ENCODE measurements at regions not wholly inside any gene's neighbourhood (a gene's known extent, or its start where the extent isn't known, plus 50 kb on each side); places are given as distances from the start of the nearest gene placed in this dataset.

DNA sequence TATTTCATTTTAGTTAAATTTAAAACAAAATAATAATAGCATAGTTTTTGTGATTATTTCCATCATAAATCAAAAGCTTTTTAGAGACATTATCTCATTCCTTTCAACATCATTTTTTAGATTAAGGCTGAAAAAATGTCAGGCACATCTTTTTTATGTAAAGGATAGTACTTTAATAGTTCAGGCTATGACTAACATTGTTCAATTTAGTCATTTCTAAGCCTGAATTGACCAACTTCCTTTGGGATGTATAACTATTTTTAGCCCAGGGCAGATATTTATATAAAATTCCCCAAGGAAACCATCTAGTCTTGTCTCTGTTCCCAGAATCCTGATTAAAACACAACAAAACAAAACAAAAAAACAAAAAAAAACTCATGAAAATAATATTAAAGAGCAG lies 145.6 kb upstream of the PCDH18 start:
- peak; percentile 62 for DNase-seq (ENCODE audit: low read depth)

DNA sequence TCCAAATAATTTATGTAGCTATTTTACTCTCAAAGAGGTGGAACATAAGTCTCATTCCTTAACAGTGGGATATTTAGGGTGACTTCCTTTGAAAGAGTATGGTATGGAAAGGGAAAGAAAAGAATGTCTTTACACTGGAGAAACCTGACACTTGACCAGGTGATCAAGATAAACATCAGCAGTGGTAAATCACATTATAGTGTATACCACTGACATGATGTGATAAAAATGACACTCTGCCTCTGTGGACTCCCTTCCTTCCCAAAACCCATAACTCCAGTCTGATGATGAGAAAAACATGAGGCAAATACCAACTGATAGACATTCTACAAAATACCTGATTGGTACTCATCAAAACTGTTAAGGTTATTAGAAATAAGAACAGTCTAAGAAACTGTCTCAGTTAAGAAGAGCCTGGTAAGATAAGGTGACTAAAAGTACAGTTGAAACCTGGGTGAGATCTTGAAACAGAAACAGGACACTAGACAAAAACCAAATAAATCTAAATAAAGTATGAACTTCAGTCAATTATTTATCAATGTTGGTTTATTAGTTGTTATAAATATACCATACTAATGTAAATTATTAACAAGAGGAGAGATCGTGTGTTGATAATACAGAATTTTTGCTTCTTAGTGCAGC lies 144.2 kb upstream of the PCDH18 start:
- DNase-seq (ENCODE audit: low read depth): no peak

DNA sequence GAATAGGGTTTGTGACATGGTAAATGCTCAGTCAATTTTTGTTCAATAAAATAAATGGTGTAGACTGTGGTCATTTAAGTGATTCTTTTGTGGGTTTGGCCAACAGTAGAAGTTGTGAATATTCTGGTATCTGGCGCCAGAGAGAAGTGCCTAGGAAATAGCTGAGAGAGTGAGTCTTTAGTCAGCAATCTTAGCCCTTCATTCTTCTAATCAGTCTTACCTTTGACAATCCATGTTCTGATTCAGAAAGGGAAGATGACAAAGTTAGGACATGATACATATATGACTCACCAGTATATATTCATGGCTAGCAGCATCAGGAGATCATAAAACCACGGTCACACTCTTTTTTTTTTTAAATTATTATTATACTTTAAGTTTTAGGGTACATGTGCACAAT lies 141.8 kb upstream of the PCDH18 start:
- peak; percentile 73 for DNase-seq (ENCODE audit: low read depth)

DNA sequence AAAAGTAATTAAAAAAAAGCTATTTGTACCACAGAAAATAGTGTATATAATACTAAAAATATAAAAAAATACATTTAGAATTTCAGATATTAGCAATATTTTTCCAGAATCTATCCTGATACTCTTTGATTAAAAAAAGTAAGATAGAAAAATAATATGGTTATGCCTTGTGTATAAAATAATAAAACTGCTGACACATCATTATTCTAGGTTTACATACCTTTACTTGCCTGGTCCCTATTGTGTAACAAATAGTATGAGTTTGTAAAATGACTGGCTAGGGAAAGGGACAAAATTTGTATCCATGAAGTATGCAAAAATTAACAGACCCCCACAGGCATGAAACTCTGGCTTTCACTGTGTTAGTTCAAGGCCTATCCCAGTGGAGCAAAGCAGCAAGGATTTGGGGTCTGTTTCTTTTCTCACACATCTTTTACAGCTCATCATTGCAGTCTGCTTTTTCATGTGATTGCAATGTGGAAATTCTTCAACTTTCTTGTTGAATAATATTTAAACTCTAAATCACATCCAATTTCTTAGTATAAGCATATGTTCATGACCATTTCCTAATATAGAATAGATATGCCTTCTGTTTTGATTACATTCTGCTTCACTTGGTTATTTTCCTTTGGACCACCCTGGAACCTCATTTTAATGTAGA lies 136.7 kb upstream of the PCDH18 start:
- DNase-seq (ENCODE audit: low read depth): no peak

DNA sequence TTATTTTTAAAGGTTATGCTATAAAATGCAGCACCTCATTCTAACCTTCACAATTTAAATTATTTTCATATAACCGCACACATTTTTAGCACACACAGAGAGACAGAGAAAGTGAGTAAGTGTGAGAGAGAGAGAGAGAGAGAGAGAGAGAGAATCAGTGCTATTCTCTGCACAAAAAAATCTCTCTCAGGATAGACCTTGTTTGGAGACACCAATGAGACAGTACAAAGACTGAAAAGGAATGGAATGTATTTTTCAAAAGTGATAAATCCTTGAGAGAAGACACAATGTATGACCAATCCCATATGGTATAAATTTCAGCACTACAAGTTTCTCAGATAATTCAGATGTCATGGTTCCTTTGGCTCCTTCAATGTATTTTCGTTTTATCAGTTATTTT lies 132.1 kb upstream of the PCDH18 start:
- no peak for DNase-seq (ENCODE audit: low read depth)

DNA sequence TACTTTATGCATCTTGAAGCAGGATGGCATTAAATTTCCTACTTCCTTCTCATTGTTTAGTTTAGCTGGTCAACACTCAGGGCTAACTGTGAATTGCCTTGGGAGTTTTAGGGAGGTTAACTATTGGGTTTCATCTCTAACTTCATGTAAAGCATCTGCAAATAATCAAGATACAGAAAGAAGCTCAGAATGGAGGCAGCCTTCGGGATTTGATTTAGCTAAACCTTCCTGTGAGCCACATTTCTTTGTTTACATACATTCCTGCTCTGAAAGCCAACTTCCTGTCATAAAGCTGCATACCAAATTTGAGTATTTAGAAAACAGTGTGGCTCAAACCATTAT lies 131.7 kb upstream of the PCDH18 start:
- peak; percentile 25 for DNase-seq (ENCODE audit: low read depth)

DNA sequence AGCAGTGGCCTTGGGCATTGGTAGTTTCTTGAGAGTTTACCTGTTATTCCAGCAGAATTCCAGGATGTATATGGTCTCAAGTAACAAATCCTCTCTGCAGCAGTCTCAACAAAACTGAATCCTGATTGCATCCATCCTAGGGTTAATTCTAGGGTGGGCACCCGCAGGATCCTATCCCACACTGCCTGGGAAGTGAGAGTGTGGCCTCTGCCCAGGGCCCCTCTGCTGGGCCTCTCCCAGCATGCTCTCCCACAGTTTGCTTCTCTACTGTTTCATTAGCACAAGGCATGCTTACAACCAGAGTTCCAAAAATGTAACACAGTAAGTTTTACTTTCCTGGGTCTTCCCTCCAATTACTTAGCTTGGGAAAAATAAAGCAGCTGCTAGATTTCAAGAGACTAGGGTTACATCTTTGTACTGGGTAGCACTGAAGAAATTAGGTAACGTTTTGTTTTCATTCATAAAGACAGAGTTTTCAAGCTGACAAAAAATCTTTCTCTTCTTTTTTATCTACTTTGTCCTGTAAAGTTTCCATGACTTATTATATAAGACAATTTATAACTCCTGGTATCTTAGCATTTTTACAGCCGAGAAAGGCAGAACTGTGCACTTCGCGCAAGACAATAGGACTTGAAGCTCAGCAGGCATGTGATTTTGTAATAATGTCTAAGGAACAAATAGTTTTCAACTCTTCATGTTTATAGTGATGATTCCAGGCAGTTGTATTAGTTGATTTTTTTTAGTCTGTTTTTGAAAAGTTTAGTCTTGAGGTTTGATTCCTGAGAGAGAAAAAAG lies 131.2 kb upstream of the PCDH18 start:
- DNase-seq (ENCODE audit: low read depth): no peak

DNA sequence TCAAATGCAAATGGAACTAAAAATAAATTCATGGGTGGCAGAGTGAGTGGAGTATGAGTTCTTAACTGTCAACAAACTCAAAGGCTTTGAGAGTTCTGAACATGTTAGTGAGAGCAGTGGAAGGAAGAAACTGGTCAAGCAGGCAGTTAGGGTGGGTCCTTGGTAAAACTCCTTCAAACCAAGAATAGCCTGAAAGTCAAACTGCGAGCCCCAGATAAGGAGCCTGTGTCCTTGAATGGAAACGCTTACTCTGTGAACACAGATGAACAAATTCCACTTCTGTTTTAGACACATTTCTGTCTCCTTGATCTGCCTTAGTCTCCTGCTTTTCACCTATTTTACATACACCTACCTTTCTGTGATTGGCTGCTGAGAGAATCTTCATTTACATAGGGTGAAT lies 129.4 kb upstream of the PCDH18 start:
- no peak for DNase-seq (ENCODE audit: low read depth)

DNA sequence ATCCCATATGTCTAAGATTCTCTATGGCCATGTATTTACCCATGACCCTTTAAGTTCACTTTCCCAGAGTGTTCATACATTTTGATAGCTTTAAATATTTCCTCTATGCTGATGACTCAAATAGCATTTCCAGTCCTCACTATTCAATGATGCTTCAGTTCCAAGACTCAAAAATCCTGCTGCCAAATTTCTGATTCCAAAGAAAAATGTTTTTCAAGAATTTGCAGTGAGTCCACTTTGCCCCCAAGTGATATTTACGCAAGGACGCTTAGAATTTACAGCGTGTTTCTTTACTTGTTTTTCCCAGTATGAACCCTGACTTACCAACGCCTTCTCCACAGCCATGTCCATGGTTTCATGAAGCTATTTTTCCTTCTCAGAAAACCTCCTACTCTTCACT lies 127.9 kb upstream of the PCDH18 start:
- no peak for DNase-seq (ENCODE audit: low read depth)

DNA sequence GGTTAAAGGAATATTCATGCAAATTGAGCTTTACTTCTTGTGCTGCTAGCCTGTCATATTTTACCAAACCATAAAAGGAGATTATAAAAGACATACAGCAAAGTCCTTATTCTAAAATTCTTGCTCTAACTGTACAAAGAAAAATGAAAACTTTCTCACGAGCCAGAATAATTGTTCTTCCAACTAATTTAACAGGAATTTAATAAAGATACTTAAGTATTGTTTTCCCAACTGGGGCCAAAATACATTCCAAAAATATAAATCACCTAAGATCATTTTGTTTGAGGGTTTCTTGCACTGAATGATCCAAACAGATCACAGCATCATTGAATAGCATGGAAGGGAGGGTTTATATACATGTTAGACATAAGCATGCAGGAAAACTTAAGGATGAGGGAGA lies 127.1 kb upstream of the PCDH18 start:
- DNase-seq (ENCODE audit: low read depth): no peak

DNA sequence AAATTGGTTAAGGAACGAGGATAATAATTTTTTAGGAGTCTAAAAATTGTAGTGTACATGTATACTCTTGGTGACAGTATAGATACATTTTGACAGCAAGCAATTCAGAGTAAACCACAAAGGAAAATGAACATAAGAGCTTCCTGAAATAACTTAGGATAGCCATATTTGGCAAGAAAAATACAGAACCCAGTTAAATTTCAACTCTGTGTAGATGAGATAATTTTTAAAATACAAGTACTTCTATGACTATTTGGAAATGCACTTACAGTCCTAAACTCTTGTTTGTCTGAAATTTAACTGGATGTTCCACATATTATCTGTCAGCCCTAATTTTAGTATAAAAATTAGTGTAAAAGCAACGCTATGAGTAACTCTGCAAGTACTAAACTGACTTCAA lies 124.4 kb upstream of the PCDH18 start:
- no peak for DNase-seq (ENCODE audit: low read depth)

DNA sequence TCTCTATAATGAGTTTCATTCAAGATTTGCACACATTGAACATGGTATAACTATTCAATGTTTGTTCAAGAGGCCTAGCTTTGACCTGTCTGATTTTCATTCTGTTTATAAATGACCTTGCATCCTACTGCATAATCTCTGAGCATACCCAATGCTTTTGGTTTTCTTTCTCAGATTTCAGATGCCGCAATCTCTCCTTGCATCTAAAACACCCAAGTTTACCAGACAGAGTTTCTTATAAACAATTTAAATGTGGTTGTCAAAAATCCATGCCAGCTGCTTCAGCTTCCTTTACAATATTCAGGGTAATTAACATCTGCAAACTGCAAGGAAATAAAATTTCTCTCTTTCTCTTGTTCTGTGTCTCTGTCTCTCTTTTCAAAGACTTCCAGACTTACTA lies 123.0 kb upstream of the PCDH18 start:
- no peak for DNase-seq (ENCODE audit: low read depth)

DNA sequence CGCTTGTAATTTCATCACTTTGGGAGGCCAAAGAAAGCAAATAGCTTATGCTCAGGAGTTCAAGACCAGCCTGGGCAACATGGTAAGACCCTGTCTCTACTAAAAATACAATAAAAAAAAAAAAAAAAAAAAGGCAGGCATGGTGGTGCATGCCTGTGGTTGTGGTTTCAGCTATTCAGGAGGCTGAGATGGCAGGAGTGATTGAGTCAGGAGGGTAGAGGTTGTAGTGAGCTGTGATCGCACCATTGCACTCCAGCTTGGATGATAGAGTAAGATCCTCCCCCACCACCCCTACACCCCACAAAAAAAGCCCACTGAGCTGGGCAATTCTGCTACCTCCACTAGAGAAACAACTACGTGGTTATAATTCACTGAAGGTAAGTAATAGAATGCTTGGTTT lies 118.8 kb upstream of the PCDH18 start:
- peak; percentile 76 for DNase-seq (ENCODE audit: low read depth)

DNA sequence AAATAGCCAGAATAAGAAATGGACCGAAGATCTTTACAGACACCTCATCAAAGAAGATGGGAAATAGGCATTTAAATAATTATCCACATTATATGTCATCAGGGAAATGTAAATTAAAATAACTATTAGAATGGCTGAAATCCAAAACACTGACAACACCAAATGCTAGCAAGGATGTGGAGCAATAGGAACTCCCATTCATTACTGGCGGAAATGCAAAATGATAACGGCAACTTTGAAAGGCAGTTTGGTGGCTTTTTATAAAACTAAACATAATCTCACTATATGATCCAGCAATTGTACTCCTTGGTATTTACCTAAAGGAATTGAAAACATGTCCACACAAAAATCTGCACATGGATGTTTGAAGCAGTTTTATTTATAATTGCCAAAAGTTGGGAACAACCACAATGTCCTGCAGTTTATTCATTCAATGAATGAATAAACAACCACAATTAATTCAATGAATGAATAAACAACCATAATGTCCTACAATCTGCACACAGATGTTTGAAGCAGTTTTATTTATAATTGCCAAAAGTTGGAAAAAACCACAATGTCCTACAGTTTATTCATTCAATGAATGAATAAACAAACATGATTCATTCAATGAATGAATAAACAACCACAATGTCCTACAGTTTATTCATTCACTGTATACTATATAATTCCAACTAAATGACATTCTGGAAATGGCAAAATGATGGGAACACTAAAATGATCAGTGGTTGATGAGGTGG lies 117.6 kb upstream of the PCDH18 start:
- DNase-seq (ENCODE audit: low read depth): no peak

DNA sequence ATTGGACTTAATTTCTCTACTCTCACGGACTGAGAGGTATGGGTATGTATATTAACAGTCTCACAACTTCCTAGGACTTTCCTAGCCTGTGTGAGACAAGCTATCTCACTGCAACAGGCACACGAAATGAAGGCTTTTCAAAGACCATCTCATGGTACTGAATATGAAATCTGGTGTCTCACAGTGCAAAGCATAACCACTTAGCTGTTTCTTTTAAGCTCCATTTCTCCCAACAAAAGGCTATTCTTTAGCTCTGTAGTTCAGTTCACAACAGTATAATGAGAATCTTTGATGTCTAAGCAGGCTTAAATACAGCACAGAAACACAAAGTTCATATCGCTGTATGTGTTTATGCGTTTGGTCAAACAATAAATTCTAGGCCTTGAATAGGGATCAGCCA lies 116.2 kb upstream of the PCDH18 start:
- DNase-seq (ENCODE audit: low read depth): no peak

DNA sequence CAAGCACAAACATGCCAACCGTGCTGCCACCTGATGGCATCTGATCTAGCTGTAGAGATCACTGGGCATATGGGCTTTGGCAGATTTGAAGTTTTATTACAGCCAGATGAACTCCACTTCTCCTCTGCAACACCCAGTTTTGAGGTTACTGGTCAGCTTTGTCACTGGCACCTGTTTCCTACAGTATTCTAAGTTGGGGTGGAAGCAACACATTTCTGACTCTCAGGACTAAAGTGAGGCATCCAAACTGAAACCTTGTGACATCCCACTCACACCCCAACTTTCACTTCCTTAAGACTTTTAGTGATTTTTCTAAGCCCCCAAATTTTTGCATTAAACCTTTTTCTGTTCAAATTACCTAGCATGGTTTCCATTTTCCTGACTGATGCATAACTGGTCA lies 115.1 kb upstream of the PCDH18 start:
- DNase-seq (ENCODE audit: low read depth): no peak

DNA sequence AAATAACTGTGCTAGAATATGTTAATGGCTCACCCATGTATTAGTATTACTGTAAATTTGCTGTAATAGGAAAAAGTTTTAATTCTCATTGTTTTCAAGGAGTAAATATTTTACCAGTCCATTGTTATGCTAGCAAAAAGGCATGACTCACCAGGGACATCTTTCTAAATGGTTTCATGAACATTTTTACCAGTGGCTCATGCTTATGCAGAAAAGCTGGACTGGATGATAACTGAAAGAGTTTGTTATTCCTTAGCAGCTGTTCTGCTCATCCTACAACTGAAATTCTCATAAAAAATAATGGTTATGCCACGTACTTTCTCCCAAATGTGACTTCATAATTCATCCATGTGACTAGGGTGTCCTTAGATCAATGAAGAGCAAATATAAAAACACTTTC lies 111.9 kb upstream of the PCDH18 start:
- no peak for DNase-seq (ENCODE audit: low read depth)

DNA sequence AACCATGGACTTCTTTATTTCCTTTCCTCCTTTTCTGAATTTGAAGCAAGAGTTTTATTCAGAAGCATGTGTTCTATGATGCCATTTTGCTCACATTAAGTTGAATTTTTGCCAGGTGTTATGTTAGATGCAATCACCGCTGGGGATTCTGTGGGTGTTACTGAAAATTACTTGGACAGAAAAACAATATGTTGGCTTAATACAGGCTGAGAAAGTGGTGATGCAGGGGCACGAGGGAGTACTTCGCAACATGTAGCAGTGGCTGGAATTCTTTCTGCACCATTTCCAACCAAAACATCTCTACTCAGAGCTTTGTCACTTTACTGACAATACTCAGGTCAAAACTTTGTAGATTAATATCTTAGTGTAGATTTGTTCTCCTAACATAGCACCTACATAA lies 109.2 kb upstream of the PCDH18 start:
- DNase-seq (ENCODE audit: low read depth): no peak

DNA sequence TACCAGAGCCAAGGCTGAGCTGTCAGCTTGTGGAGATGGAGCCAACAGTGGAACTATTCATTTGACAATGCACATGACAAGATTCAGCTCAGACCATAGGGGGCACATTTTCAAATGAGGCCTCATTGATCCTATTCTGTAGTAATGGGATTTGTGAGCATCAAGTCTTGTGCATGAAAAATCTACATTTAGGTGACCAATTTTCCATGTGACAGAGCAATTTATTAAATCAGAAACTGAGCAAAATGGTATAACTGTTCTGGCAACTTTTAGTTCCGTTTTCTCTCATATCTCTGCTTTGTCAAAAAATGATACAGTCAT lies 108.5 kb upstream of the PCDH18 start:
- DNase-seq (ENCODE audit: low read depth): no peak

DNA sequence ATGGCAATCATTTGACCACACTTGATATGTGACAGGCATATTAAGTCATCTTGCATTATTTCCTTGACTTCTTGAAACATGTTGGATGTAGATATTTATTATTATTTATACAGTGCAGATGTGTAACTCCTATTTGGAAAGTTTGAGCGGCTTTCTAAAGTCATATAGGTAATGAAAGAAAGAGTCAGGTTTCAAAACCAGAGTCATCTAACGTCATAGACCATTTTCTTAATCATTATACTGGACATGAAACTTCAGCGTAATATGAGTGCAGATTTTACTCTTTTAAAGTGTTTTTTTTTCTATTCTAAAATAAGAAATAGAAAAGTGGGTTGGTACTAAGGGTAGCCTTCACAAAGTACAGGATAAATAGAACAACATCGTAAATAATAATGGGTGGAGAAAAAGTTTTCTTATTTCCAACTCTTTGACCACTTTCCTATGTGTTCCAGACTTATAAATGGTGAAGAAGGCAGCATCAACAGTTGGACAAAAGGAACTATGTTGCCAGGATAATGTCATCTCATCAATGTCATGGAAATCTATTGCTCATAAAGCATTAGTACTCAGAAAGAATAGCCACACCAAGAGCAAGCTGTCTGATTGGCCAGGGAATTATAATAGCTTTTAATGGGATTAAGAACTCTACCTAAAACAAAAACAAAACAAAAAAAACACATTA lies 108.0 kb upstream of the PCDH18 start:
- no peak for DNase-seq (ENCODE audit: low read depth)

DNA sequence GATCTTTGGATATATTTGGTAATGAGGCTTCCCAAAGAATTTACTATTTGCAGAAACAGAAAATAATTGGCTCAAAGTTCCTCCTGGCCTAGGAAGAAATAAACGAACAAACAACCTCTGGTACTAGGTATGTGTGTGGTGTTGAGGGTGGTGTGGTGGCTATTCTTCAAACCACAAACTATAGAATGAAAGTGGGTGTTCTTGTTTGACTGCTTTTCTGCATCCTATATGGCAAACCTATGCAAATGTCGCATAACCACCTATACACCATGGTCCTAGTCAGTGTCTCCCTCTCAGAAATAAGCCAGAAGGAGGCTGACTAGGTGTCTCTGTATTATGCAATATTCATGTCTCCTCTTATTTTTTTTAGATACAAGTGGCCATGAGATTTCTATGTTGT lies 106.6 kb upstream of the PCDH18 start:
- no peak for DNase-seq (ENCODE audit: low read depth)

DNA sequence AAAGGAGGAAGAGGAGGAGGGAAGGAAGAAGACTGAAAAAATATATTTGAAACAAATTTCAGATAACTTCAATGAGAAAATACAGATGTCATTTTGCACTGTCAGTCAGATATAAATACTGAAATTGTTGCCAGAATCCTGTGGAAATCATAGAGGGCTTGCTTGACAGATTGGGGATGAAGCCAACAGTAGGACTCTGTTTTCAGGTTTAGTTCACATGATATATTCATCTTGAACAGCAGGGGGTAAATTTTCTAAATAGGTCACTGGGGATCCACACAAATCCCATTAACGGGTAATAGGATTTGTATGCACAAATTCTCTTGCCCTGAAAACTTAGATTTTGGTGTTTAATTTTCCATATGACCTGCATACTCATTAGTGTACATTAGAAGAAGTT lies 103.3 kb upstream of the PCDH18 start:
- no peak for DNase-seq (ENCODE audit: low read depth)

Data from HT1080 (cell line).